ENCODE measurements at regions not wholly inside any gene's neighbourhood (a gene's known extent, or its start where the extent isn't known, plus 50 kb on each side); places are given as distances from the start of the nearest gene placed in this dataset.

- in situ Hi-C loops (cut with HindIII; ENCODE audit: low pct_unique_long_range_greater_than_20kb, low sequenced_read_pairs) = no loop called here
- ChIA-PET CTCF (no interaction called here), POLR2A (no interaction called here)
- Histone ChIP-seq H3K27ac (ENCODE audit: low read length) (no peak overlapping the region), H3K4me1 (ENCODE audit: control insufficient read depth, insufficient read depth, low read length) (no peaks in the 10 kb centered on the region), H3K27me3 (ENCODE audit: control insufficient read depth, insufficient read depth, low read length) (no peaks in the 10 kb centered on the region), H3K4me3 (ENCODE audit: low read depth in 2 of 2, low read length in 2 of 2) (no peak overlapping the region), H3K9me3 (ENCODE audit: control insufficient read depth, insufficient read depth, low read depth, low read length) (no peaks in the 10 kb centered on the region), H3K36me3 (ENCODE audit: control insufficient read depth, insufficient read depth, low read length) (no peaks in the 10 kb centered on the region)
- BruUV-seq (replicated peaks) = no TSS peak
- no peak for TF ChIP-seq POLR2AphosphoS5 (IDR thresholded peaks at IDR 0.05; ENCODE audit: low read depth, low read length)
- TF ChIP-seq REST (IDR thresholded peaks at IDR 0.05; ENCODE audit: insufficient read depth in 1 of 2, low read depth in 2 of 2, low read length in 1 of 2) = no peak
- no peak for TF ChIP-seq TCF7L2 (IDR thresholded peaks at IDR 0.05; ENCODE audit: low read depth, low read length)
- no peak for TF ChIP-seq SIN3A (IDR thresholded peaks at IDR 0.05; ENCODE audit: borderline replicate concordance, insufficient read depth, low read depth, low read length)
- TF ChIP-seq, protein P1, sequence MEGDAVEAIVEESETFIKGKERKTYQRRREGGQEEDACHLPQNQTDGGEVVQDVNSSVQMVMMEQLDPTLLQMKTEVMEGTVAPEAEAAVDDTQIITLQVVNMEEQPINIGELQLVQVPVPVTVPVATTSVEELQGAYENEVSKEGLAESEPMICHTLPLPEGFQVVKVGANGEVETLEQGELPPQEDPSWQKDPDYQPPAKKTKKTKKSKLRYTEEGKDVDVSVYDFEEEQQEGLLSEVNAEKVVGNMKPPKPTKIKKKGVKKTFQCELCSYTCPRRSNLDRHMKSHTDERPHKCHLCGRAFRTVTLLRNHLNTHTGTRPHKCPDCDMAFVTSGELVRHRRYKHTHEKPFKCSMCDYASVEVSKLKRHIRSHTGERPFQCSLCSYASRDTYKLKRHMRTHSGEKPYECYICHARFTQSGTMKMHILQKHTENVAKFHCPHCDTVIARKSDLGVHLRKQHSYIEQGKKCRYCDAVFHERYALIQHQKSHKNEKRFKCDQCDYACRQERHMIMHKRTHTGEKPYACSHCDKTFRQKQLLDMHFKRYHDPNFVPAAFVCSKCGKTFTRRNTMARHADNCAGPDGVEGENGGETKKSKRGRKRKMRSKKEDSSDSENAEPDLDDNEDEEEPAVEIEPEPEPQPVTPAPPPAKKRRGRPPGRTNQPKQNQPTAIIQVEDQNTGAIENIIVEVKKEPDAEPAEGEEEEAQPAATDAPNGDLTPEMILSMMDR (IDR thresholded peaks at IDR 0.05) = no peak
- intact Hi-C loops (cut with micrococcal nuclease; ENCODE audit: unreplicated experiment) = no loop called here
- DNase-seq (ENCODE audit: low read depth, low spot score) (no peak), ATAC-seq (peak; percentile 51; the same call in 1 of the 2 replicates)
Measured at GRCh38 chr21:38937844-38938243, 132.1 kb downstream of the ETS2 start.

- H3K27ac ChIP-seq (ENCODE audit: low read length) = no peak overlapping the region
- H3K27me3 ChIP-seq (ENCODE audit: control insufficient read depth, insufficient read depth, low read length) = no peaks in the 10 kb centered on the region
- H3K36me3 ChIP-seq (ENCODE audit: control insufficient read depth, insufficient read depth, low read length) = no peaks in the 10 kb centered on the region
- in situ Hi-C loops (cut with HindIII; ENCODE audit: low pct_unique_long_range_greater_than_20kb, low sequenced_read_pairs) (no loop called here), intact Hi-C loops (cut with micrococcal nuclease; ENCODE audit: unreplicated experiment) (no loop called here)
- DNase-seq (ENCODE audit: low read depth, low spot score) (no peak), ATAC-seq (no peak)
- H3K4me3 ChIP-seq (ENCODE audit: low read depth in 2 of 2, low read length in 2 of 2) = no peak overlapping the region
- H3K9me3 ChIP-seq (ENCODE audit: control insufficient read depth, insufficient read depth, low read depth, low read length) = no peaks in the 10 kb centered on the region
- ChIA-PET CTCF (no interaction called here), POLR2A (no interaction called here)
- no peaks in the 10 kb centered on the region for H3K4me1 ChIP-seq (ENCODE audit: control insufficient read depth, insufficient read depth, low read length)
- TF ChIP-seq REST (IDR thresholded peaks at IDR 0.05; ENCODE audit: insufficient read depth in 1 of 2, low read depth in 2 of 2, low read length in 1 of 2) = no peak
- TF ChIP-seq POLR2AphosphoS5 (IDR thresholded peaks at IDR 0.05; ENCODE audit: low read depth, low read length) = no peak
- TF ChIP-seq, protein P1 (IDR thresholded peaks at IDR 0.05) = no peak
- no peak for TF ChIP-seq SIN3A (IDR thresholded peaks at IDR 0.05; ENCODE audit: borderline replicate concordance, insufficient read depth, low read depth, low read length)
- no peak for TF ChIP-seq TCF7L2 (IDR thresholded peaks at IDR 0.05; ENCODE audit: low read depth, low read length)
- no TSS peak for BruUV-seq (replicated peaks)
Measured at GRCh38 chr21:38937286-38937790, 131.6 kb downstream of the ETS2 start.
